ENCODE measurements at regions not wholly inside any gene's neighbourhood (a gene's known extent, or its start where the extent isn't known, plus 50 kb on each side); places are given as distances from the start of the nearest gene placed in this dataset.

- TF ChIP-seq MED8 (CRISPR knock-in tag; IDR thresholded peaks at IDR 0.05; ENCODE audit: insufficient replicate concordance) (no peak), POGZ (CRISPR knock-in tag; IDR thresholded peaks at IDR 0.05) (no peak), ZNF605 (CRISPR knock-in tag; IDR thresholded peaks at IDR 0.05) (no peak), ZNF788 (CRISPR knock-in tag; IDR thresholded peaks at IDR 0.05; ENCODE audit: borderline replicate concordance) (no peak), ZNF234 (CRISPR knock-in tag; conservative IDR thresholded peaks at IDR 0.05) (no peak), YEATS2 (CRISPR knock-in tag; IDR thresholded peaks at IDR 0.05; ENCODE audit: borderline replicate concordance) (no peak), NONO (IDR thresholded peaks at IDR 0.05) (no peak), NONO (CRISPR knock-in tag; conservative IDR thresholded peaks at IDR 0.05) (no peak), BRD4 (CRISPR knock-in tag; IDR thresholded peaks at IDR 0.05) (no peak), ZNF383 (CRISPR knock-in tag; IDR thresholded peaks at IDR 0.05; ENCODE audit: borderline replicate concordance) (no peak), ZBTB8A (CRISPR knock-in tag; IDR thresholded peaks at IDR 0.05; ENCODE audit: borderline replicate concordance, low read depth) (no peak), SMYD3 (CRISPR knock-in tag; IDR thresholded peaks at IDR 0.05) (no peak), ZNF33A (CRISPR knock-in tag; IDR thresholded peaks at IDR 0.05; ENCODE audit: borderline replicate concordance) (no peak), ZNF775 (CRISPR knock-in tag; IDR thresholded peaks at IDR 0.05; ENCODE audit: borderline replicate concordance) (no peak), ZNF382 (CRISPR knock-in tag; IDR thresholded peaks at IDR 0.05; ENCODE audit: borderline replicate concordance) (no peak), RXRB (CRISPR knock-in tag; IDR thresholded peaks at IDR 0.05; ENCODE audit: borderline replicate concordance) (peak; percentile 58; the same call in 1 of the 2 replicates), GLI4 (CRISPR knock-in tag; IDR thresholded peaks at IDR 0.05; ENCODE audit: borderline replicate concordance) (no peak), KDM4B (CRISPR knock-in tag; IDR thresholded peaks at IDR 0.05) (no peak), BCL3 (CRISPR knock-in tag; IDR thresholded peaks at IDR 0.05) (no peak), RFX1 (IDR thresholded peaks at IDR 0.05) (peak; percentile 61; the same call in 1 of the 2 replicates), TBX2 (CRISPR knock-in tag; IDR thresholded peaks at IDR 0.05; ENCODE audit: borderline replicate concordance) (peak; percentile 37; the same call in 1 of the 2 replicates), SNAPC4 (CRISPR knock-in tag; IDR thresholded peaks at IDR 0.05) (no peak), ZNF747 (CRISPR knock-in tag; IDR thresholded peaks at IDR 0.05; ENCODE audit: borderline replicate concordance) (0 out of 2 replicates have a peak, but pooled peaks have one; percentile 31), NFRKB (IDR thresholded peaks at IDR 0.05) (no peak), NCOA1 (CRISPR knock-in tag; IDR thresholded peaks at IDR 0.05) (no peak)
Observed at GRCh38 chr17:419073-419735, 66.6 kb upstream of the RPH3AL start (continued).

Measured in HepG2 (cell line).